ENCODE measurements at regions not wholly inside any gene's neighbourhood (a gene's known extent, or its start where the extent isn't known, plus 50 kb on each side); places are given as distances from the start of the nearest gene placed in this dataset.

DNA sequence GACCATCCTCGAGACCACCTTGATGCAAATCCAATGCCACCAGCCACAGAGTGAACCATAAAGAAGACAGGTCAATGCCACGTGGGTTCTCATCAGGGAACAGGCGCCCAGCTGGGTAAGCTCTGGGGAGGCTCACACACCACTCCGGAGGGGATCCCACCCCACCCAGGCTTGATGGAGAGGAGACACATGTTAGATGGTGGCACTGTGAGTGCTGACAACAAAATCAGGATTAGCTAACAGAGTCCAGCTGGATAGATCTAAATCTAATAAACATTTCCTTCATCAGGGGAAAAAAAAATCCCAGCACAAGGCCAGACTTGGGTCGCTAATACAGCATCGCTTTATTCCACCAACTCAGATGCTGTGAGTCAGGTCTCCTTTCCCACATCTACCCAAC is 132.2 kb upstream of the TNR start:
- TF ChIP-seq, protein P1, sequence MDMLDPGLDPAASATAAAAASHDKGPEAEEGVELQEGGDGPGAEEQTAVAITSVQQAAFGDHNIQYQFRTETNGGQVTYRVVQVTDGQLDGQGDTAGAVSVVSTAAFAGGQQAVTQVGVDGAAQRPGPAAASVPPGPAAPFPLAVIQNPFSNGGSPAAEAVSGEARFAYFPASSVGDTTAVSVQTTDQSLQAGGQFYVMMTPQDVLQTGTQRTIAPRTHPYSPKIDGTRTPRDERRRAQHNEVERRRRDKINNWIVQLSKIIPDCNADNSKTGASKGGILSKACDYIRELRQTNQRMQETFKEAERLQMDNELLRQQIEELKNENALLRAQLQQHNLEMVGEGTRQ (IDR thresholded peaks at IDR 0.05; ENCODE audit: borderline replicate concordance, low read depth, low read length): no peak
- no peak for TF ChIP-seq MXI1 (IDR thresholded peaks at IDR 0.05; ENCODE audit: low read depth, low read length)
- TF ChIP-seq, protein P2, sequence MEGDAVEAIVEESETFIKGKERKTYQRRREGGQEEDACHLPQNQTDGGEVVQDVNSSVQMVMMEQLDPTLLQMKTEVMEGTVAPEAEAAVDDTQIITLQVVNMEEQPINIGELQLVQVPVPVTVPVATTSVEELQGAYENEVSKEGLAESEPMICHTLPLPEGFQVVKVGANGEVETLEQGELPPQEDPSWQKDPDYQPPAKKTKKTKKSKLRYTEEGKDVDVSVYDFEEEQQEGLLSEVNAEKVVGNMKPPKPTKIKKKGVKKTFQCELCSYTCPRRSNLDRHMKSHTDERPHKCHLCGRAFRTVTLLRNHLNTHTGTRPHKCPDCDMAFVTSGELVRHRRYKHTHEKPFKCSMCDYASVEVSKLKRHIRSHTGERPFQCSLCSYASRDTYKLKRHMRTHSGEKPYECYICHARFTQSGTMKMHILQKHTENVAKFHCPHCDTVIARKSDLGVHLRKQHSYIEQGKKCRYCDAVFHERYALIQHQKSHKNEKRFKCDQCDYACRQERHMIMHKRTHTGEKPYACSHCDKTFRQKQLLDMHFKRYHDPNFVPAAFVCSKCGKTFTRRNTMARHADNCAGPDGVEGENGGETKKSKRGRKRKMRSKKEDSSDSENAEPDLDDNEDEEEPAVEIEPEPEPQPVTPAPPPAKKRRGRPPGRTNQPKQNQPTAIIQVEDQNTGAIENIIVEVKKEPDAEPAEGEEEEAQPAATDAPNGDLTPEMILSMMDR (IDR thresholded peaks at IDR 0.05 in 2 of 3, conservative IDR thresholded peaks at IDR 0.05 in 1 of 3; ENCODE audit: control insufficient read depth in 2 of 3, extremely low read depth in 1 of 3, insufficient read depth in 1 of 3, low read depth in 3 of 3, low read length in 3 of 3): no peak
- TF ChIP-seq IKZF2 (IDR thresholded peaks at IDR 0.05): no peak
- TF ChIP-seq TCF12 (IDR thresholded peaks at IDR 0.05; ENCODE audit: low read depth, low read length): no peak
- no peak for TF ChIP-seq JUND (IDR thresholded peaks at IDR 0.05; ENCODE audit: low read depth, low read length)
